GM18517 (cell line): ENCODE measurements at regions not wholly inside any gene's neighbourhood (a gene's known extent, or its start where the extent isn't known, plus 50 kb on each side); places are given as distances from the start of the nearest gene placed in this dataset.

ENCODE experiments used
- ATAC-seq: cut with Tn5 transposase; IDR thresholded peaks from one replicate; pipeline ENCODE4 v1.9.1; 2021; ENCODE audit warnings: mild to moderate bottlenecking, moderate library complexity; ENCODE audit not compliant: unreplicated experiment

- no peak for ATAC-seq
Observed at GRCh38 chr6:14361956-14362587, 244.5 kb downstream of the CD83 start.

GRCh38 chr6:14364370-14364769, 246.8 kb downstream of the CD83 start:
- ATAC-seq: no peak

- no peak for ATAC-seq
Observed at GRCh38 chr6:14365393-14365792, 247.8 kb downstream of the CD83 start.

- no peak for ATAC-seq
Observed at GRCh38 chr6:14366315-14366714, 248.7 kb downstream of the CD83 start.

GRCh38 chr6:14366872-14367271, 249.3 kb downstream of the CD83 start:
- no peak for ATAC-seq

GRCh38 chr6:14367296-14367695, 249.7 kb downstream of the CD83 start:
- ATAC-seq: no peak

GRCh38 chr6:14369717-14370116, 252.1 kb downstream of the CD83 start:
- no peak for ATAC-seq

- ATAC-seq: peak; percentile 53
Observed at GRCh38 chr6:14371530-14371929, 254.0 kb downstream of the CD83 start.

GRCh38 chr6:14372734-14373489, 255.3 kb downstream of the CD83 start:
- no peak for ATAC-seq

- no peak for ATAC-seq
Observed at GRCh38 chr6:14373648-14374437, 256.3 kb downstream of the CD83 start.

GRCh38 chr6:14375930-14376329, 258.4 kb downstream of the CD83 start:
- no peak for ATAC-seq

- ATAC-seq: no peak
Observed at GRCh38 chr6:14379568-14379967, 262.0 kb downstream of the CD83 start.

GRCh38 chr6:14380086-14380820, 262.7 kb downstream of the CD83 start:
- ATAC-seq: no peak

GRCh38 chr6:14380901-14381828, 263.6 kb downstream of the CD83 start:
- ATAC-seq: no peak

- ATAC-seq: peak; percentile 73
Observed at GRCh38 chr6:14381829-14382677, 264.5 kb downstream of the CD83 start.

- ATAC-seq: no peak
Observed at GRCh38 chr6:14382678-14383236, 265.2 kb downstream of the CD83 start.

- no peak for ATAC-seq
Observed at GRCh38 chr6:14383393-14384174, 266.0 kb downstream of the CD83 start.
